Tibial nerve (tissue), 3 donors: ENCODE measurements at regions not wholly inside any gene's neighbourhood (a gene's known extent, or its start where the extent isn't known, plus 50 kb on each side); places are given as distances from the start of the nearest gene placed in this dataset.

Experiments used
- POLR2A ChIP-seq, 2 donors: fragments of 450-650 bp; IDR thresholded peaks; one replicate each; pipeline ENCODE4 v1.6.1; 2017; ENCODE audit warnings: antibody characterized with exemption in 2 of 2, mild to moderate bottlenecking in 2 of 2, moderate library complexity in 2 of 2
- TF ChIP-seq, protein P1 (sequence below), 5 experiments: fragments of 200-600 bp in 3 of 5; fragments of 450-650 bp in 2 of 5; sonication (generic) in 3 of 5; IDR thresholded peaks; one replicate each; pipeline ENCODE4 v1.5.1; 2016 to 2019; ENCODE audit warnings: antibody characterized with exemption in 5 of 5, mild to moderate bottlenecking in 3 of 5, moderate library complexity in 2 of 5

GRCh38 chr13:104206450-104207044 is 1140.3 kb upstream of the SLC10A2 start:
- no peak for TF ChIP-seq POLR2A (IDR thresholded peaks at IDR 0.05)
- TF ChIP-seq, protein P1, sequence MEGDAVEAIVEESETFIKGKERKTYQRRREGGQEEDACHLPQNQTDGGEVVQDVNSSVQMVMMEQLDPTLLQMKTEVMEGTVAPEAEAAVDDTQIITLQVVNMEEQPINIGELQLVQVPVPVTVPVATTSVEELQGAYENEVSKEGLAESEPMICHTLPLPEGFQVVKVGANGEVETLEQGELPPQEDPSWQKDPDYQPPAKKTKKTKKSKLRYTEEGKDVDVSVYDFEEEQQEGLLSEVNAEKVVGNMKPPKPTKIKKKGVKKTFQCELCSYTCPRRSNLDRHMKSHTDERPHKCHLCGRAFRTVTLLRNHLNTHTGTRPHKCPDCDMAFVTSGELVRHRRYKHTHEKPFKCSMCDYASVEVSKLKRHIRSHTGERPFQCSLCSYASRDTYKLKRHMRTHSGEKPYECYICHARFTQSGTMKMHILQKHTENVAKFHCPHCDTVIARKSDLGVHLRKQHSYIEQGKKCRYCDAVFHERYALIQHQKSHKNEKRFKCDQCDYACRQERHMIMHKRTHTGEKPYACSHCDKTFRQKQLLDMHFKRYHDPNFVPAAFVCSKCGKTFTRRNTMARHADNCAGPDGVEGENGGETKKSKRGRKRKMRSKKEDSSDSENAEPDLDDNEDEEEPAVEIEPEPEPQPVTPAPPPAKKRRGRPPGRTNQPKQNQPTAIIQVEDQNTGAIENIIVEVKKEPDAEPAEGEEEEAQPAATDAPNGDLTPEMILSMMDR (IDR thresholded peaks at IDR 0.05), result no peak
